ENCODE measurements at regions not wholly inside any gene's neighbourhood (a gene's known extent, or its start where the extent isn't known, plus 50 kb on each side); places are given as distances from the start of the nearest gene placed in this dataset.

DNA sequence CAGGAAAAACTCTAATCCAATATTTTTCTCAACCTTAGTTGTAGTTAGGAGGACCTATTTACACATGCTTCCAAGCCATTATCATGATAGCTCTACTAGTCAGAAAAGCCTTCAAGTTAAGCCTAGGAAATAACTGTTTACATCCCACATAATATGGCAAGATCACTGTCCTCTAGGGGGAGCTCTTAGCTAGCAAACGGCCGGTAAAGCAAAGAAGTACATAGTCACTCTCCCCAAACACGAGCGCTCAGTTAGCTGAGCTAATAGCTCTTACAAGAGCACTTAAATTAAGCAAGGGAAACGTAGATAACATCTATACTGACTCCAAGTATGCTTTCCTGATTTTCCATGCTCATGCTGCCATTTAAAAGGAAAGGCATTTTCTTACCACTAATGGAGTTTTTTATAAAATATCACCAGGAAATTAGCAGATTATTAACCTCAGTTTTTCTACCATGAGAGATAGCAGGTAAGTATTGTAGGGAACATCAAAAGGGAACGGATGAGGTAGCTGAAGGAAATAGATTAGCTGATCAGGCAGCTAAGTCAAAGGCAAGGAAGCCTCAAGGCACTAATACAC, 100.6 kb upstream of the PABPC3 start:
- DNase-seq (peak; percentile 71), ATAC-seq (ENCODE audit: insufficient read depth, low read depth) (peak; percentile 98)
- Histone ChIP-seq H3K27ac (ENCODE audit: low read length) (no peak overlapping the region), H3K4me1 (ENCODE audit: insufficient read depth, low read length) (no peaks in the 10 kb centered on the region), H3K79me2 (ENCODE audit: insufficient read depth, low read length) (no peaks in the 10 kb centered on the region), H3K4me2 (ENCODE audit: insufficient read depth, low read length) (no peak overlapping the region), H4K20me1 (ENCODE audit: insufficient read depth, low read length) (no peaks in the 10 kb centered on the region), H3K27me3 (ENCODE audit: insufficient read depth, low read length, poor library complexity) (peaks cover 9% of the 10 kb centered on the region), H2AFZ (ENCODE audit: low read depth, low read length) (no peak overlapping the region), H3K9ac (ENCODE audit: low read depth, low read length) (no peak overlapping the region), H3K4me3 (ENCODE audit: low read depth in 1 of 2, low read length in 2 of 2) (no peak overlapping the region), H3K9me3 (ENCODE audit: insufficient read depth, low read length, severe bottlenecking) (no peaks in the 10 kb centered on the region), H3K36me3 (ENCODE audit: insufficient read depth, low read length) (no peaks in the 10 kb centered on the region)
- TF ChIP-seq EZH2 (IDR thresholded peaks at IDR 0.05; ENCODE audit: borderline replicate concordance, low read depth, low read length, severe bottlenecking): no peak
- TF ChIP-seq, protein P1, sequence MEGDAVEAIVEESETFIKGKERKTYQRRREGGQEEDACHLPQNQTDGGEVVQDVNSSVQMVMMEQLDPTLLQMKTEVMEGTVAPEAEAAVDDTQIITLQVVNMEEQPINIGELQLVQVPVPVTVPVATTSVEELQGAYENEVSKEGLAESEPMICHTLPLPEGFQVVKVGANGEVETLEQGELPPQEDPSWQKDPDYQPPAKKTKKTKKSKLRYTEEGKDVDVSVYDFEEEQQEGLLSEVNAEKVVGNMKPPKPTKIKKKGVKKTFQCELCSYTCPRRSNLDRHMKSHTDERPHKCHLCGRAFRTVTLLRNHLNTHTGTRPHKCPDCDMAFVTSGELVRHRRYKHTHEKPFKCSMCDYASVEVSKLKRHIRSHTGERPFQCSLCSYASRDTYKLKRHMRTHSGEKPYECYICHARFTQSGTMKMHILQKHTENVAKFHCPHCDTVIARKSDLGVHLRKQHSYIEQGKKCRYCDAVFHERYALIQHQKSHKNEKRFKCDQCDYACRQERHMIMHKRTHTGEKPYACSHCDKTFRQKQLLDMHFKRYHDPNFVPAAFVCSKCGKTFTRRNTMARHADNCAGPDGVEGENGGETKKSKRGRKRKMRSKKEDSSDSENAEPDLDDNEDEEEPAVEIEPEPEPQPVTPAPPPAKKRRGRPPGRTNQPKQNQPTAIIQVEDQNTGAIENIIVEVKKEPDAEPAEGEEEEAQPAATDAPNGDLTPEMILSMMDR (IDR thresholded peaks at IDR 0.05; ENCODE audit: borderline replicate concordance, extremely low read depth, low read length, poor library complexity, severe bottlenecking): peak; percentile 89

DNA sequence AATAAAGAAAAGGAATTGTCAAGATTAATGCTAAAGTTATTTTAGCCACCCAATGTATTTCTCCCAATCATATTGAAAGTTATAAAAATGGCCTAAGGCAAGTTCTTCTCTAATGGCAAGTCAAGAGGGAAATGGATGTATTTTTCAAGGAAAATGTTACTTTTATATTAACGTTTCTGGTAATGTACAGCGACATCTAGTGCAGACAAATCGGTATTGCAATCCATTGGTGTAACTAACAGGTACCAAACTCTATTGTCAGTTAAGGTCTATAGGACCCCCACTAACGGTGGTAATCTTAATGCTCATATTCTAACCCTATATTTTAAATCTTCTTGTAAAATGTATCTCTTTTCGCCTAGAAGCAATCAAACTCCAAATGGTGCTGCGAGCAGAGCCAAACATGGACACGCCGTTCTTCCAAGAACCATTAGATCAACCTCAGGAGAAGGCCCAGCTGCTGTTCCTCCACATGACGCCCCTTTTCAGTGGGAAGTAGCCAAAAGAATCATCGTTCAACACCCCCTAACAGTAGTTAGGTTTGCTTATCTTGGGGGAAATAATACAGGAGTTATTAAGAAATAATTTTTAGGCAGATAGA, 98.5 kb upstream of the PABPC3 start:
- no peaks in the 10 kb centered on the region for H4K20me1 ChIP-seq (ENCODE audit: insufficient read depth, low read length)
- no peak overlapping the region for H3K4me3 ChIP-seq (ENCODE audit: low read depth in 1 of 2, low read length in 2 of 2)
- no peak overlapping the region for H3K27ac ChIP-seq (ENCODE audit: low read length)
- peak; percentile 14 for DNase-seq
- H3K36me3 ChIP-seq (ENCODE audit: insufficient read depth, low read length): no peaks in the 10 kb centered on the region
- H3K9me3 ChIP-seq (ENCODE audit: insufficient read depth, low read length, severe bottlenecking): no peaks in the 10 kb centered on the region
- no peak overlapping the region for H3K9ac ChIP-seq (ENCODE audit: low read depth, low read length)
- TF ChIP-seq EZH2 (IDR thresholded peaks at IDR 0.05; ENCODE audit: borderline replicate concordance, low read depth, low read length, severe bottlenecking): no peak
- TF ChIP-seq, protein P1 (IDR thresholded peaks at IDR 0.05; ENCODE audit: borderline replicate concordance, extremely low read depth, low read length, poor library complexity, severe bottlenecking): peak; percentile 81
- H2AFZ ChIP-seq (ENCODE audit: low read depth, low read length): no peak overlapping the region
- no peaks in the 10 kb centered on the region for H3K79me2 ChIP-seq (ENCODE audit: insufficient read depth, low read length)
- H3K27me3 ChIP-seq (ENCODE audit: insufficient read depth, low read length, poor library complexity): peaks cover 17% of the 10 kb centered on the region
- no peaks in the 10 kb centered on the region for H3K4me1 ChIP-seq (ENCODE audit: insufficient read depth, low read length)
- H3K4me2 ChIP-seq (ENCODE audit: insufficient read depth, low read length): no peak overlapping the region
- no peak for ATAC-seq (ENCODE audit: insufficient read depth, low read depth)

DNA sequence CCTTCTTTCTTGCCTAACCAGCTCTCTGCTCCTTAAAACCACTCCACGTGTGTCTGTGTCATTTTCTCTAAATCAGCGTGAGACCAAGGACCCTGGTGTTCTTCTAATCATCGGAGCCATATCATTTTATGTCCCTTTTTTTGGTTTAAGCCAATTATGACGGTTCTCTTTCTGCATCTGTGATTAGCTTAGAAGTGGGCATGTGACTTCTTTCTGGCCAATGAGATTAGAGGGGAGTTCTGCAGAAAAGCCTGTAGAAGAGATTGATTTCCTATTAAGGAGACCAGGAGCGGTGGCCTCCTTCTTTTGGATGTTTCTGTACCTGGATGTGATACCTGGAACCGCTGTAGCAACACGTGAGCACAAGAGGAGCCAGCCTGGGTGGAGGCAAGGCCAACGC, 97.5 kb upstream of the PABPC3 start:
- no peak overlapping the region for H3K4me3 ChIP-seq (ENCODE audit: low read depth in 1 of 2, low read length in 2 of 2)
- H3K79me2 ChIP-seq (ENCODE audit: insufficient read depth, low read length): no peaks in the 10 kb centered on the region
- H3K9me3 ChIP-seq (ENCODE audit: insufficient read depth, low read length, severe bottlenecking): no peaks in the 10 kb centered on the region
- ATAC-seq (ENCODE audit: insufficient read depth, low read depth) (no peak), DNase-seq (no peak)
- peaks cover 14% of the 10 kb centered on the region for H3K27me3 ChIP-seq (ENCODE audit: insufficient read depth, low read length, poor library complexity)
- H4K20me1 ChIP-seq (ENCODE audit: insufficient read depth, low read length): no peaks in the 10 kb centered on the region
- H2AFZ ChIP-seq (ENCODE audit: low read depth, low read length): no peak overlapping the region
- no peak overlapping the region for H3K9ac ChIP-seq (ENCODE audit: low read depth, low read length)
- H3K36me3 ChIP-seq (ENCODE audit: insufficient read depth, low read length): no peaks in the 10 kb centered on the region
- TF ChIP-seq, protein P1 (IDR thresholded peaks at IDR 0.05; ENCODE audit: borderline replicate concordance, extremely low read depth, low read length, poor library complexity, severe bottlenecking): no peak
- no peak for TF ChIP-seq EZH2 (IDR thresholded peaks at IDR 0.05; ENCODE audit: borderline replicate concordance, low read depth, low read length, severe bottlenecking)
- H3K27ac ChIP-seq (ENCODE audit: low read length): no peak overlapping the region
- H3K4me2 ChIP-seq (ENCODE audit: insufficient read depth, low read length): no peak overlapping the region
- H3K4me1 ChIP-seq (ENCODE audit: insufficient read depth, low read length): no peaks in the 10 kb centered on the region
